ENCODE measurements at regions not wholly inside any gene's neighbourhood (a gene's known extent, or its start where the extent isn't known, plus 50 kb on each side); places are given as distances from the start of the nearest gene placed in this dataset.

DNA sequence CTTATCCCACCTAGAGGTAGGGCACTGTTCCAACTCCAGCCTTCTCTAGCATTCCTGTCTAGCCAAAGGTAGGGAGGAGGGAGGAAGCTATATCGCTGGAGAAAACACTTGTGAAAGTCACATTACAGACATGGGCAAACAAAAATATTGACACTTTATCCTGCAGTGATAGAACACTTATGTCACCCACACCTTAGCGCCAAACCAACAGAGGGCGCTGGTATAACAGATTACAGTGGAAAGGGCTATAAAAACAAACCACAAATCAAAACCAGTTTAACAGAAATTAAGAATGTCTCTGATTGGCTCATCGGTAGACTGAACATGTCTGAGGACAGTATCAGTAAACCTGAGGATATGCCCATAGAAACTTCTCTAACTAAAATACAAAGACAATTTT lies 451.3 kb downstream of the TLL1 start:
- Histone ChIP-seq H3K4me3 (no peak overlapping the region), H3K27me3 (replicated peaks; ENCODE audit: insufficient read depth) (no peaks in the 10 kb centered on the region), H3K4me1 (replicated peaks) (no peaks in the 10 kb centered on the region), H3K9me3 (no peaks in the 10 kb centered on the region), H3K36me3 (no peaks in the 10 kb centered on the region), H3K27ac (no peak overlapping the region)
- TF ChIP-seq POLR2A (IDR thresholded peaks at IDR 0.05) (no peak), POLR2AphosphoS5 (IDR thresholded peaks at IDR 0.05) (no peak)
- TF ChIP-seq, protein P1, sequence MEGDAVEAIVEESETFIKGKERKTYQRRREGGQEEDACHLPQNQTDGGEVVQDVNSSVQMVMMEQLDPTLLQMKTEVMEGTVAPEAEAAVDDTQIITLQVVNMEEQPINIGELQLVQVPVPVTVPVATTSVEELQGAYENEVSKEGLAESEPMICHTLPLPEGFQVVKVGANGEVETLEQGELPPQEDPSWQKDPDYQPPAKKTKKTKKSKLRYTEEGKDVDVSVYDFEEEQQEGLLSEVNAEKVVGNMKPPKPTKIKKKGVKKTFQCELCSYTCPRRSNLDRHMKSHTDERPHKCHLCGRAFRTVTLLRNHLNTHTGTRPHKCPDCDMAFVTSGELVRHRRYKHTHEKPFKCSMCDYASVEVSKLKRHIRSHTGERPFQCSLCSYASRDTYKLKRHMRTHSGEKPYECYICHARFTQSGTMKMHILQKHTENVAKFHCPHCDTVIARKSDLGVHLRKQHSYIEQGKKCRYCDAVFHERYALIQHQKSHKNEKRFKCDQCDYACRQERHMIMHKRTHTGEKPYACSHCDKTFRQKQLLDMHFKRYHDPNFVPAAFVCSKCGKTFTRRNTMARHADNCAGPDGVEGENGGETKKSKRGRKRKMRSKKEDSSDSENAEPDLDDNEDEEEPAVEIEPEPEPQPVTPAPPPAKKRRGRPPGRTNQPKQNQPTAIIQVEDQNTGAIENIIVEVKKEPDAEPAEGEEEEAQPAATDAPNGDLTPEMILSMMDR (IDR thresholded peaks at IDR 0.05): no peak
- WGBS: 41% methylated on average over 4 of the region's 4 CpGs
- DNase-seq (ENCODE audit: low spot score): no peak
- intact Hi-C loops (cut with DNase I): no loop called here

DNA sequence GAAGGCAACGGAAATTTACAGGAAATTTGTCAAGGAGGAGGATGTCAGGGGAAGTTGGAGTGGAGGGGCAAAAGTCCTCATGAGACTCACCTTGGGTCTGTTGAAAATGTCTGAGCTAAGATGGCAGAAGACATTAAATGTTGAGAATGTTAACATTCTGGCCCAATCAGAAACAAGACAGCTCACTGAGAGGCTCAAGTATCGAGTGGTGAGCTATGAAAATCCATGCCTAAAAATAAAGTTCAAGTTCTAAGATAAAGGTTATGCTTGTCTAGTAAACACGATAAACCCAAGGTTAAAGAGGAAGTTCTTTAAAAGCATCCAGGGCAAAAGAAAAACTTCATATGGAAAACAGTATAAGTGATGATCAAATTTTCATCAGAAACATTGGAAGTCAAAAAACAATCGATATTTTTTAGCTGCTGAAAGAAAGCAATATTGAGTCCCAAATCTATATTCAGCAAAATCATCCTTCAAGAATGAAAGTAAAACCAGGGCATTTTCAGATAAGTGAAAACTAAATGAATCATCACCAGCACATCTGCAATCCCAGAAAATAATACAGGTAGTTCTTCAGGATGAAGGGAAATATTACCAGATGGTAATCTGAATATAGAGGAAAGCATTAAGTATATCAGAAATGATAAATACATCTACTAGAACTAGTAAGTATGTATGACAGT lies 462.4 kb downstream of the TLL1 start:
- DNase-seq (ENCODE audit: low spot score): no peak
- Histone ChIP-seq H3K4me1 (replicated peaks) (no peaks in the 10 kb centered on the region), H3K27ac (no peak overlapping the region), H3K9me3 (no peaks in the 10 kb centered on the region), H3K36me3 (no peaks in the 10 kb centered on the region), H3K27me3 (replicated peaks; ENCODE audit: insufficient read depth) (no peaks in the 10 kb centered on the region), H3K4me3 (no peak overlapping the region)
- 69% methylated on average over 4 of the region's 4 CpGs for WGBS
- TF ChIP-seq POLR2AphosphoS5 (IDR thresholded peaks at IDR 0.05) (no peak), POLR2A (IDR thresholded peaks at IDR 0.05) (no peak)
- TF ChIP-seq, protein P1 (IDR thresholded peaks at IDR 0.05): no peak
- intact Hi-C loops (cut with DNase I): no loop called here

DNA sequence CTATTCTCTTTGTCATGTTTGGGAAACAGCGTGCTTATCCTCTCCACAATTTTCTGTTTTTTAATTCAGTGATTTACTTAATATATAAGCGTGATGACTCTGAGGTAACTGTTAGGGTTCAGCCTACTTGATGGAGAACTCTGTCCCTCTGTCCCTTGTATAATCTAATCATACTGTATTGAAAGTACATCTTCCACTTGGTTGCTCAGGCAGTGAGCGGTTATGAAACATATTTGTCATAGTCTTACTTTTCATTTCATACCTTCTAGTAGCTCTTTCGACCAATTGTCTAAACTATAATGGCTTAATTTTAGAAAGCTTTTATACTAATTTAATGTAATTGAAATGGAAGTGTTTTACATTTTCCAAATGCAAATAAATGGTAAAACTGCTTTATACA lies 469.0 kb downstream of the TLL1 start:
- H3K27ac ChIP-seq: no peak overlapping the region
- H3K27me3 ChIP-seq (replicated peaks; ENCODE audit: insufficient read depth): no peaks in the 10 kb centered on the region
- intact Hi-C loops (cut with DNase I): no loop called here
- H3K9me3 ChIP-seq: no peaks in the 10 kb centered on the region
- no peak overlapping the region for H3K4me3 ChIP-seq
- H3K36me3 ChIP-seq: no peaks in the 10 kb centered on the region
- 92% methylated on average over 4 of the region's 4 CpGs for WGBS
- no peak for DNase-seq (ENCODE audit: low spot score)
- TF ChIP-seq, protein P1 (IDR thresholded peaks at IDR 0.05): no peak
- TF ChIP-seq POLR2AphosphoS5 (IDR thresholded peaks at IDR 0.05) (no peak), POLR2A (IDR thresholded peaks at IDR 0.05) (no peak)
- no peaks in the 10 kb centered on the region for H3K4me1 ChIP-seq (replicated peaks)

DNA sequence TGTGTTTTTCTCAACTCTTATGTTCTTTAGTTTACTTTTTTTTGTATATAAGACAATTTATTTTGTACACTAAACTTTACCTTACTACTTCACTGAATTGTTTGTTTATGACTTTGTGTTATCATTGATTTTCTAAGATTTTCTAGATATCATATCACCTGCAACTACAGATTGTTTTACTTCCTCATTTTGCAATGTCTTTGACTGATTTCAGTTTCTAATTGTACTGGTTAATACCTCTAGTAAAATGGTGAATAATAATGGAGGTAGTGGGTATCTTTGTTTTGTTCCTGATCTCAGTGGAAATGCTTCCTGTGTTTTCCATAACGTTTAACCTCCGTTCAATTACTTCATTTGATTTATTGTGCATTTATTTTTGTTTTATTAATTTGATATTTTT lies 490.2 kb downstream of the TLL1 start:
- no peaks in the 10 kb centered on the region for H3K4me1 ChIP-seq (replicated peaks)
- WGBS: 81% methylated on average over 2 of the region's 2 CpGs
- H3K27ac ChIP-seq: no peak overlapping the region
- DNase-seq (ENCODE audit: low spot score): no peak
- no peaks in the 10 kb centered on the region for H3K9me3 ChIP-seq
- no peak for TF ChIP-seq POLR2A (IDR thresholded peaks at IDR 0.05)
- no peak for TF ChIP-seq POLR2AphosphoS5 (IDR thresholded peaks at IDR 0.05)
- TF ChIP-seq, protein P1 (IDR thresholded peaks at IDR 0.05): no peak
- no peaks in the 10 kb centered on the region for H3K36me3 ChIP-seq
- H3K27me3 ChIP-seq (replicated peaks; ENCODE audit: insufficient read depth): no peaks in the 10 kb centered on the region
- H3K4me3 ChIP-seq: no peak overlapping the region
- intact Hi-C loops (cut with DNase I): no loop called here

DNA sequence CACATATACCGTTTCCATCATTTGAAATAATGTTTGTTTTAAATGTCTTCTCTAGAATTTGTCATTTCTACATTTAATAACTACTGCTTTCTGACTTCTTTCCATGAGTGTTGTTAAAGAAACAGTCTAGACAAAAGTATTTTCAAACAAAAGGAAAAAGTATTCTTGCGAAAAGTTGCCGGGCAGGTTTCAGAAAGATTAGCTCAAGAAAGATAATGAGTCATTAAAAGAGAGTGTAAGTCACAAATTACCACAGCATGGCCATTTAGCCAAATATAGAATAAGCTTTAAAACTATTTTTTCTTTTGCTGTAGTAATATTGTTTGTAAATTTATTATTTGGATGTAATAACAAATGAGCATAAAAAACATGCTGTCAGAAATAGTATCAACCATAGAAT lies 493.0 kb downstream of the TLL1 start:
- intact Hi-C loops (cut with DNase I): no loop called here
- H3K36me3 ChIP-seq: no peaks in the 10 kb centered on the region
- WGBS: 47% methylated on average over 3 of the region's 3 CpGs
- DNase-seq (ENCODE audit: low spot score): no peak
- no peaks in the 10 kb centered on the region for H3K4me1 ChIP-seq (replicated peaks)
- TF ChIP-seq POLR2A (IDR thresholded peaks at IDR 0.05) (no peak), POLR2AphosphoS5 (IDR thresholded peaks at IDR 0.05) (no peak)
- TF ChIP-seq, protein P1 (IDR thresholded peaks at IDR 0.05): no peak
- no peak overlapping the region for H3K27ac ChIP-seq
- H3K27me3 ChIP-seq (replicated peaks; ENCODE audit: insufficient read depth): no peaks in the 10 kb centered on the region
- no peaks in the 10 kb centered on the region for H3K9me3 ChIP-seq
- H3K4me3 ChIP-seq: no peak overlapping the region

All from prostate gland (tissue), 2 donors.